ENCODE measurements at regions not wholly inside any gene's neighbourhood (a gene's known extent, or its start where the extent isn't known, plus 50 kb on each side); places are given as distances from the start of the nearest gene placed in this dataset.

DNA sequence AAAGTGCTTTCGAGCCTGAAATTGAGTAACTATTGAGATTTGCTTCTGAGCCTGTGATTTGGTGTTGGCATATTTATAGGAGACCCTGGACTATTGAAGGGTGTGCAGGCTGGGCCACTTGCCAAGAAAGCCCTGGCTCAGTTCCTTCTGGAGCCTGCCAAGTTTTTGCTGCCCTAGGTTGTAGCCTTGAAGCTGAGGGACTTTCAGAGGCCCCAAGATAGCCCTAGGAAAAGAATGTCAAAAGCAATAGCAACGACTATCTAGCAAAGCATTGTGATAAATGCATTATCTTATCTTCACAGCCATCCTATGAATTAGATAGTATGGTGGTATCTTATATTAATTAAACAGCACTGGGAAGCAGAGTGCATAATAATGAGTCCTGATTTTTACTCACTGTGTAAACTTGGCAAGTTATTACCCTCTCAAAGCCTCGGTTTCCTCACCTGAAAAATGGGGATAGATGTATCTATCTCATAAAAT lies 473.7 kb upstream of the PODXL start:
- TF ChIP-seq RFX5 (IDR thresholded peaks at IDR 0.05; ENCODE audit: low read length) (no peak), RCOR1 (IDR thresholded peaks at IDR 0.05; ENCODE audit: low read length) (peak; percentile 17; the same call in 1 of the 2 replicates)
- TF ChIP-seq, protein P1, sequence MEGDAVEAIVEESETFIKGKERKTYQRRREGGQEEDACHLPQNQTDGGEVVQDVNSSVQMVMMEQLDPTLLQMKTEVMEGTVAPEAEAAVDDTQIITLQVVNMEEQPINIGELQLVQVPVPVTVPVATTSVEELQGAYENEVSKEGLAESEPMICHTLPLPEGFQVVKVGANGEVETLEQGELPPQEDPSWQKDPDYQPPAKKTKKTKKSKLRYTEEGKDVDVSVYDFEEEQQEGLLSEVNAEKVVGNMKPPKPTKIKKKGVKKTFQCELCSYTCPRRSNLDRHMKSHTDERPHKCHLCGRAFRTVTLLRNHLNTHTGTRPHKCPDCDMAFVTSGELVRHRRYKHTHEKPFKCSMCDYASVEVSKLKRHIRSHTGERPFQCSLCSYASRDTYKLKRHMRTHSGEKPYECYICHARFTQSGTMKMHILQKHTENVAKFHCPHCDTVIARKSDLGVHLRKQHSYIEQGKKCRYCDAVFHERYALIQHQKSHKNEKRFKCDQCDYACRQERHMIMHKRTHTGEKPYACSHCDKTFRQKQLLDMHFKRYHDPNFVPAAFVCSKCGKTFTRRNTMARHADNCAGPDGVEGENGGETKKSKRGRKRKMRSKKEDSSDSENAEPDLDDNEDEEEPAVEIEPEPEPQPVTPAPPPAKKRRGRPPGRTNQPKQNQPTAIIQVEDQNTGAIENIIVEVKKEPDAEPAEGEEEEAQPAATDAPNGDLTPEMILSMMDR (IDR thresholded peaks at IDR 0.05), result no peak
- TF ChIP-seq, protein P2, sequence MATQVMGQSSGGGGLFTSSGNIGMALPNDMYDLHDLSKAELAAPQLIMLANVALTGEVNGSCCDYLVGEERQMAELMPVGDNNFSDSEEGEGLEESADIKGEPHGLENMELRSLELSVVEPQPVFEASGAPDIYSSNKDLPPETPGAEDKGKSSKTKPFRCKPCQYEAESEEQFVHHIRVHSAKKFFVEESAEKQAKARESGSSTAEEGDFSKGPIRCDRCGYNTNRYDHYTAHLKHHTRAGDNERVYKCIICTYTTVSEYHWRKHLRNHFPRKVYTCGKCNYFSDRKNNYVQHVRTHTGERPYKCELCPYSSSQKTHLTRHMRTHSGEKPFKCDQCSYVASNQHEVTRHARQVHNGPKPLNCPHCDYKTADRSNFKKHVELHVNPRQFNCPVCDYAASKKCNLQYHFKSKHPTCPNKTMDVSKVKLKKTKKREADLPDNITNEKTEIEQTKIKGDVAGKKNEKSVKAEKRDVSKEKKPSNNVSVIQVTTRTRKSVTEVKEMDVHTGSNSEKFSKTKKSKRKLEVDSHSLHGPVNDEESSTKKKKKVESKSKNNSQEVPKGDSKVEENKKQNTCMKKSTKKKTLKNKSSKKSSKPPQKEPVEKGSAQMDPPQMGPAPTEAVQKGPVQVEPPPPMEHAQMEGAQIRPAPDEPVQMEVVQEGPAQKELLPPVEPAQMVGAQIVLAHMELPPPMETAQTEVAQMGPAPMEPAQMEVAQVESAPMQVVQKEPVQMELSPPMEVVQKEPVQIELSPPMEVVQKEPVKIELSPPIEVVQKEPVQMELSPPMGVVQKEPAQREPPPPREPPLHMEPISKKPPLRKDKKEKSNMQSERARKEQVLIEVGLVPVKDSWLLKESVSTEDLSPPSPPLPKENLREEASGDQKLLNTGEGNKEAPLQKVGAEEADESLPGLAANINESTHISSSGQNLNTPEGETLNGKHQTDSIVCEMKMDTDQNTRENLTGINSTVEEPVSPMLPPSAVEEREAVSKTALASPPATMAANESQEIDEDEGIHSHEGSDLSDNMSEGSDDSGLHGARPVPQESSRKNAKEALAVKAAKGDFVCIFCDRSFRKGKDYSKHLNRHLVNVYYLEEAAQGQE (IDR thresholded peaks at IDR 0.05; ENCODE audit: low read depth, low read length), result no peak

All from SK-N-SH (cell line).